ENCODE measurements at regions not wholly inside any gene's neighbourhood (a gene's known extent, or its start where the extent isn't known, plus 50 kb on each side); places are given as distances from the start of the nearest gene placed in this dataset.

GRCh38 chr10:128814024-128814423 lies 653.0 kb upstream of the MGMT start:
- no peak for TF ChIP-seq EZH2phosphoT487 (IDR thresholded peaks at IDR 0.05; ENCODE audit: borderline replicate concordance, low read depth)
- no peak for TF ChIP-seq CTCF (IDR thresholded peaks at IDR 0.05)
- TF ChIP-seq RAD21 (IDR thresholded peaks at IDR 0.05; ENCODE audit: low read length), result no peak
